IMR-90 (cell line): ENCODE measurements at regions not wholly inside any gene's neighbourhood (a gene's known extent, or its start where the extent isn't known, plus 50 kb on each side); places are given as distances from the start of the nearest gene placed in this dataset.

Experiments used
- ATAC-seq: fragments of 200-7000 bp; cut with Tn5 transposase; 2 replicates; pipeline ENCODE4 v1.9.1; 2020; ENCODE audit warnings: low read depth, mild to moderate bottlenecking, moderate library complexity
- BruUV-seq: library from RNA; stranded (reverse); fragments of 400-500 nt; replicated peaks from 2 replicates; lab custom pipeline; 2021; lab: Mats Ljungman, UMichigan
- CTCF ChIA-PET: fragments of 300-600 bp; formaldehyde crosslinking; extraction: SDS; loops from one replicate; lab custom pipeline; 2021; ENCODE audit warnings: antibody characterized with exemption; lab: Yijun Ruan, JAX
- POLR2A ChIA-PET: fragments of 300-600 bp; sonication (Branson Sonifier 250); formaldehyde crosslinking; loops from one replicate; lab custom pipeline; 2022; ENCODE audit warnings: antibody characterized with exemption; ENCODE audit not compliant: unreplicated experiment; lab: Charles Lee
- DNase-seq: peaks from one replicate; pipeline ENCODE4 v3.0.0; 2013
- H2AFZ ChIP-seq: replicated peaks from 2 replicates; pipeline ENCODE3; 2013; ENCODE audit warnings: low read length, mild to moderate bottlenecking; ENCODE audit not compliant: poor library complexity
- H2AK5ac ChIP-seq: 2 replicates; pipeline ENCODE4 v1.6.1; 2013; ENCODE audit warnings: low read depth, low read length, inconsistent platforms
- H2AK9ac ChIP-seq: replicated peaks from 2 replicates; pipeline ENCODE3; 2013; ENCODE audit warnings: mild to moderate bottlenecking, low read depth, low read length, moderate library complexity; ENCODE audit not compliant: poor library complexity
- H2BK120ac ChIP-seq: 2 replicates; pipeline ENCODE4 v1.6.1; 2013; ENCODE audit warnings: low read depth, low read length, inconsistent platforms
- H2BK15ac ChIP-seq: 3 replicates; pipeline ENCODE4 v1.6.1; 2013; ENCODE audit warnings: low read depth, low read length, inconsistent platforms
- H2BK20ac ChIP-seq: 2 replicates; pipeline ENCODE4 v1.6.1; 2013; ENCODE audit warnings: low read depth, mild to moderate bottlenecking, inconsistent platforms, low read length, moderate library complexity
- H2BK5ac ChIP-seq: 2 replicates; pipeline ENCODE4 v1.6.1; 2013; ENCODE audit warnings: mild to moderate bottlenecking, low read depth, low read length, inconsistent platforms; ENCODE audit not compliant: poor library complexity, severe bottlenecking
- H3K14ac ChIP-seq: replicated peaks from 2 replicates; pipeline ENCODE4 v1.6.1; 2013; ENCODE audit warnings: low read depth, low read length, inconsistent platforms
- H3K18ac ChIP-seq: 2 replicates; pipeline ENCODE4 v1.6.1; 2013; ENCODE audit warnings: low read depth, low read length, control low read depth
- H3K23ac ChIP-seq: 2 replicates; pipeline ENCODE4 v1.6.1; 2013; ENCODE audit warnings: low read depth, low read length, inconsistent platforms
- H3K27ac ChIP-seq: 2 replicates; pipeline ENCODE4 v1.5.1; 2013; ENCODE audit warnings: mild to moderate bottlenecking, control low read depth, low read length; ENCODE audit not compliant: insufficient read depth
- H3K27me3 ChIP-seq: 2 replicates; pipeline ENCODE4 v1.6.1; 2013; ENCODE audit warnings: low read length; ENCODE audit not compliant: control insufficient read depth, insufficient read depth
- H3K36me3 ChIP-seq: 2 replicates; pipeline ENCODE4 v1.6.1; 2013; ENCODE audit warnings: low read length, mixed read lengths; ENCODE audit not compliant: control insufficient read depth, insufficient read depth
- H3K4ac ChIP-seq: 2 replicates; pipeline ENCODE4 v1.6.1; 2013; ENCODE audit warnings: low read depth, low read length, inconsistent platforms
- H3K4me1 ChIP-seq: 2 replicates; pipeline ENCODE4 v1.6.1; 2013; ENCODE audit warnings: low read length, mixed read lengths; ENCODE audit not compliant: control insufficient read depth, insufficient read depth
- H3K4me2 ChIP-seq: 2 replicates; pipeline ENCODE4 v1.6.1; 2013; ENCODE audit warnings: low read depth, mild to moderate bottlenecking, control low read depth, low read length, moderate library complexity
- H3K4me3 ChIP-seq: 2 replicates; pipeline ENCODE4 v1.5.1; 2013; ENCODE audit warnings: low read depth, mild to moderate bottlenecking, control low read depth, low read length, moderate library complexity; ENCODE audit not compliant: insufficient read depth
- H3K56ac ChIP-seq: 2 replicates; pipeline ENCODE4 v1.6.1; 2013; ENCODE audit warnings: low read length, inconsistent platforms; ENCODE audit not compliant: insufficient read depth; ENCODE audit errors: extremely low read depth
- H3K79me1 ChIP-seq, 2 experiments: 2 replicates each; pipeline ENCODE4 v1.6.1; 2013; ENCODE audit warnings: low read length in 2 of 2, inconsistent platforms in 1 of 2, low read depth in 1 of 2
- H3K9ac ChIP-seq: 2 replicates; pipeline ENCODE4 v1.6.1; 2013; ENCODE audit warnings: low read depth, low read length, control low read depth
- H3K9me1 ChIP-seq: 2 replicates; pipeline ENCODE4 v1.6.1; 2013; ENCODE audit warnings: low read length, inconsistent platforms; ENCODE audit not compliant: insufficient read depth
- H3K9me3 ChIP-seq: 2 replicates; pipeline ENCODE4 v1.6.1; 2013; ENCODE audit warnings: low read length; ENCODE audit not compliant: control insufficient read depth, insufficient read depth
- H4K20me1 ChIP-seq: 2 replicates; pipeline ENCODE4 v1.6.1; 2013; ENCODE audit warnings: low read length, inconsistent platforms; ENCODE audit not compliant: insufficient read depth
- H4K5ac ChIP-seq: 2 replicates; pipeline ENCODE4 v1.6.1; 2013; ENCODE audit warnings: mild to moderate bottlenecking, low read depth, low read length, control low read depth
- H4K8ac ChIP-seq, 2 experiments: 2 replicates each; pipeline ENCODE4 v1.6.1; 2013; ENCODE audit warnings: low read depth in 2 of 2, low read length in 2 of 2, control low read depth in 1 of 2, inconsistent platforms in 1 of 2
- H4K91ac ChIP-seq: 2 replicates; pipeline ENCODE4 v1.6.1; 2013; ENCODE audit warnings: low read depth, low read length, inconsistent platforms; ENCODE audit not compliant: insufficient read depth
- BHLHE40 ChIP-seq: fragments of 150-350 bp; IDR thresholded peaks from 2 replicates; pipeline ENCODE4 v1.6.1; 2016; ENCODE audit warnings: mild to moderate bottlenecking, low read depth, low read length
- CEBPB ChIP-seq: IDR thresholded peaks from 2 replicates; pipeline ENCODE4 v1.6.1; 2012; ENCODE audit warnings: low read depth, low read length, improper control_type of control experiment
- CHD1 ChIP-seq: IDR thresholded peaks from 2 replicates; pipeline ENCODE4 v1.6.1; 2012; ENCODE audit warnings: low read depth, low read length, improper control_type of control experiment
- ELK1 ChIP-seq: fragments of 150-350 bp; IDR thresholded peaks from 2 replicates; pipeline ENCODE4 v1.6.1; 2016; ENCODE audit warnings: low read depth, mild to moderate bottlenecking, low read length, moderate library complexity, borderline replicate concordance
- FOS ChIP-seq: fragments of 150-350 bp; IDR thresholded peaks from 2 replicates; pipeline ENCODE4 v1.6.1; 2016; ENCODE audit warnings: low read depth, low read length
- MAFK ChIP-seq: IDR thresholded peaks from 2 replicates; pipeline ENCODE4 v1.6.1; 2012; ENCODE audit warnings: low read depth, low read length, improper control_type of control experiment
- MAZ ChIP-seq: IDR thresholded peaks from 2 replicates; pipeline ENCODE4 v1.6.1; 2012; ENCODE audit warnings: low read depth, mild to moderate bottlenecking, low read length, improper control_type of control experiment, moderate library complexity, borderline replicate concordance
- MXI1 ChIP-seq: IDR thresholded peaks from 2 replicates; pipeline ENCODE4 v1.6.1; 2012; ENCODE audit warnings: low read depth, mild to moderate bottlenecking, low read length, moderate library complexity, borderline replicate concordance
- NFE2L2 ChIP-seq: fragments of 150-350 bp; IDR thresholded peaks from 2 replicates; pipeline ENCODE4 v1.6.1; 2016; ENCODE audit warnings: low read depth, mild to moderate bottlenecking, low read length
- POLR2A ChIP-seq: IDR thresholded peaks from 2 replicates; pipeline ENCODE4 v1.6.1; 2012; ENCODE audit warnings: mild to moderate bottlenecking, low read depth, low read length
- RFX5 ChIP-seq: IDR thresholded peaks from 2 replicates; pipeline ENCODE4 v1.8.0; 2012; ENCODE audit warnings: low read depth, mild to moderate bottlenecking, low read length, moderate library complexity
- SMC3 ChIP-seq: fragments of 150-350 bp; IDR thresholded peaks from 2 replicates; pipeline ENCODE4 v1.6.1; 2016; ENCODE audit warnings: low read depth, mild to moderate bottlenecking, antibody characterized with exemption, low read length, moderate library complexity
- USF2 ChIP-seq: fragments of 150-350 bp; IDR thresholded peaks from 2 replicates; pipeline ENCODE4 v1.6.1; 2017; ENCODE audit warnings: mild to moderate bottlenecking, antibody characterized with exemption, low read length, low read depth
- WGBS, 2 experiments: methylation state at CpG; one replicate each; pipeline versions ENCODE4 v1.1.5 to v1.1.7; 2013; ENCODE audit warnings: missing lambda C conversion rate in 2 of 2; ENCODE audit not compliant: insufficient read length in 1 of 2; ENCODE audit errors: extremely low coverage in 2 of 2; 5-methylcytosine and 5-hydroxymethylcytosine counted together
- dilution Hi-C: fragments of 300-500 bp; cut with HindIII; formaldehyde crosslinking; loops from one replicate; pipeline ENCODE4 v1.14.3; 2018; ENCODE audit warnings: low sequenced_read_pairs; ENCODE audit not compliant: unreplicated experiment
- in situ Hi-C: fragments of 300-500 bp; cut with MboI; formaldehyde crosslinking; loops from 3 replicates; pipeline ENCODE4 v1.14.3; 2019; ENCODE audit warnings: low sequenced_read_pairs, inconsistent platforms, mixed read lengths
- intact Hi-C: fragments of 100-400 bp; cut with micrococcal nuclease; formaldehyde crosslinking; loops from 2 replicates; pipeline ENCODE4 v1.10.0; 2022

DNA sequence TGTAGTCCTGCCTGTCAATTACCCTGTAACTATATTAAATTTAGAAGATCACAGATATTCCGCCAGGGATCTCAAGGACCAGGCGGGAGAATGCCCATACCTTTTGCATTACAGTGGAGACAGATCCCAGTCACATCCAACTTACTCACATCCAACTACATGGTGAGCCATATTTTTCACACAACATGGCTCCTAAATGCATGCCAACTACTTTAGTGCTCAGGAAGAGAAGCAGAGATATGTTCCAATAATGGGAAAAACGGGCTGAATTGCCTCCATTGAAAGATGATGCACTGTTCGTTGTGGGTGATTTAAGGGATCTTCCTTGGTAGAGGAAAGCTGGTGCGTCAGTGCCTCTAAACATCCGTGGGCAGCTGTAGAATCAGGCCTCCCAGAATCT, 304.5 kb downstream of the CD83 start:
- H3K27me3 ChIP-seq = no peaks in the 10 kb centered on the region
- DNase-seq (no peak), ATAC-seq (no peak)
- H3K4me3 ChIP-seq = no peak overlapping the region
- H4K20me1 ChIP-seq = no peaks in the 10 kb centered on the region
- no peak overlapping the region for H3K27ac ChIP-seq
- no peak overlapping the region for H2AFZ ChIP-seq
- CTCF ChIA-PET = no interaction called here
- no peak overlapping the region for H3K18ac ChIP-seq
- in situ Hi-C loops = no loop called here
- intact Hi-C loops = no loop called here
- no peaks in the 10 kb centered on the region for H3K4me1 ChIP-seq
- POLR2A ChIA-PET = no interaction called here
- H4K5ac ChIP-seq = no peak overlapping the region
- no peak overlapping the region for H2BK120ac ChIP-seq
- no peaks in the 10 kb centered on the region for H3K9me3 ChIP-seq
- no peak overlapping the region for H3K14ac ChIP-seq
- no peak overlapping the region for H4K91ac ChIP-seq
- TF ChIP-seq RFX5 = no peak
- TF ChIP-seq MAFK = no peak
- TF ChIP-seq MXI1 = no peak
- no peak for TF ChIP-seq CHD1
- TF ChIP-seq ELK1 = no peak
- no peak for TF ChIP-seq BHLHE40
- TF ChIP-seq POLR2A = no peak
- no peak for TF ChIP-seq CEBPB
- TF ChIP-seq SMC3 = no peak
- TF ChIP-seq MAZ = no peak
- TF ChIP-seq USF2 = no peak
- no peak for TF ChIP-seq FOS
- TF ChIP-seq NFE2L2 = no peak
- H3K79me1 ChIP-seq = no peaks in the 10 kb centered on the region
- H2BK15ac ChIP-seq = no peak overlapping the region
- H3K36me3 ChIP-seq = no peaks in the 10 kb centered on the region
- no peak overlapping the region for H4K8ac ChIP-seq
- H3K9ac ChIP-seq = no peak overlapping the region
- dilution Hi-C loops = no loop called here
- no peak overlapping the region for H3K56ac ChIP-seq
- H2BK5ac ChIP-seq = no peak overlapping the region
- no peak overlapping the region for H3K23ac ChIP-seq
- H2AK9ac ChIP-seq = no peak overlapping the region
- H3K9me1 ChIP-seq = no peaks in the 10 kb centered on the region
- H3K4me2 ChIP-seq = no peak overlapping the region
- BruUV-seq = no TSS peak
- H3K4ac ChIP-seq = no peak overlapping the region
- no peak overlapping the region for H2BK20ac ChIP-seq
- WGBS, 2 experiments = no CpG with 5 or more reads among the region's 6 CpGs
- H2AK5ac ChIP-seq = no peak overlapping the region
